HG02642 (cell line): ENCODE measurements at regions not wholly inside any gene's neighbourhood (a gene's known extent, or its start where the extent isn't known, plus 50 kb on each side); places are given as distances from the start of the nearest gene placed in this dataset.
A peak's percentile ranks its signal among the peaks of the same experiment; 100 is the strongest.

Experiments
- ATAC-seq: cut with Tn5 transposase; IDR thresholded peaks from one replicate; pipeline ENCODE4 v1.9.1; 2021; ENCODE audit warnings: mild to moderate bottlenecking; ENCODE audit not compliant: unreplicated experiment, poor library complexity

DNA sequence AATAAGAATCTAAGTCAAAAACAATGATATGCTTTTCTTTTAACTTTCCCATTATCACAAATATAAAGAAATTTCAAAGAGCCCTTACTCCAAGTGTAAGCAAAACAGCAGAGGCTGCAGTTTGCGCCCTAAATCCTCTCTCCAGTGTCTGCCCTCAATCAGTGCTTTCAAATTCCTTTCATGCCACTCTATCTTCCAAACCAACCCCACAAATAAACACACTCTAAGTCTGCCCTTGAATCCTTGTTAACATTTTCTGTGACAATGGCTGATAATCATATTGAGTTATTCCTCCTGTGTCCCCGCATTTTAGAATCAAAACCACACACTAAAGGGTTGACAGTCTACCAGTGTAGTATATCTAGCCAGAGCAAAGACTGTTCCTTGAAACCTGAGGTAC lies 317.9 kb upstream of the MARCKS start:
- ATAC-seq = no peak

- ATAC-seq = no peak
Observed at GRCh38 chr6:113539623-113540022, 317.5 kb upstream of the MARCKS start.

- no peak for ATAC-seq
Observed at GRCh38 chr6:113540466-113540865, 316.7 kb upstream of the MARCKS start.

GRCh38 chr6:113551168-113551567 lies 306.0 kb upstream of the MARCKS start:
- no peak for ATAC-seq

DNA sequence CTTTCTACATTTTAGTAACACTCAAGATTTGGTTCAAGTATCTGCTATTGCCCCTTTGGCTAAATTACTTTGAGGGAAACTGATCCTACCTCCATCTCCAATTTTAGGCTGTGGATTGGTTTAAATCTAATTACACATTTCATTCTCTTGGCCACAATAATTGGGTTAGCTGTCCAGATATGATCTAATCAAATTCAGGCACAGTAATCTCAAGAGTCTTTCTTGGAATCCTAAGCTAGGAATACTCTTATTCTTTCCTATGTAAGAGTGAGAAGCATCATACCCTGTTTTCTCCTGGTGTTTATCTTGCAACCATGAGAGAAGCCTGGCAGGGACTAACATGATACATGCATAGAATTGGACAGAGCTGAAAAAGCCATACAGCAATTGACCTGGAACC lies 300.4 kb upstream of the MARCKS start:
- no peak for ATAC-seq

DNA sequence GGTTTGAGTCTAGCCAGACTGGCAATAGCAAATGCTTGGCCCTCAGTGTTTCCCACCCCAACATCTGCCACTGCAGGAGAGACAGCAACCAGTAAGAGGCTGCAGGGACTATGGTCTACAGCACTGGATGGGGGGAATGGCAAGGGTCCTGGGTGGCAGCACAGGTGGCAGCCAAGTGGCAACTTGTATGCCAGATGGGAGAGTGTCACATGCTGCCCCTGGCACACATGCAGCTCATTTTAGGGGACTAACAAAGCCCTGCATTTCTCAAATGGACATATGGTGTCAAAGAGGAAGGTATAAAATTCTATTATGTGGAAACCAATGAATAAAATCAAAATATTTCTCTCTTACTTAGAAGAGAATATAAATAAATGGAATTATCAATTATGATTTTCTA lies 298.7 kb upstream of the MARCKS start:
- no peak for ATAC-seq

- ATAC-seq = no peak
Observed at GRCh38 chr6:113558966-113559365, 298.2 kb upstream of the MARCKS start.

GRCh38 chr6:113560376-113560775 lies 296.8 kb upstream of the MARCKS start:
- ATAC-seq = no peak

DNA sequence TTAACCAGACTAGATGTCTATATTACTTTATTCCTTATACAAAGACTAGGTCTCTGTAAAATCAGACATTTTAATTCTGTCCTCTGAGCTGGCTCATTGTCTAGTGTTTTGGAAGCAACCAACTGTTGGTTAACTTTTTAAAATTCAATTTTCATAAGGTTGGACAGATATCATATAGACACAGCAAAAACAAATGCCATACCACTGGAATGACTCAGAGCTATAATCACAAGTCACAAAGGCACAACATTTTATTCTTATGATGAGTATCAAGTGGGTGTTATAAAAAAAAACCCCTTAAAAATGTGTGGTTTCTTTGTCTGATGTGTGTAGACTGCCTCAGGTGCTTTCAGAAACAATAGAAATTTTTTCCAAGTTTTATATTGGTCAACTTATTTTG lies 296.2 kb upstream of the MARCKS start:
- no peak for ATAC-seq

DNA sequence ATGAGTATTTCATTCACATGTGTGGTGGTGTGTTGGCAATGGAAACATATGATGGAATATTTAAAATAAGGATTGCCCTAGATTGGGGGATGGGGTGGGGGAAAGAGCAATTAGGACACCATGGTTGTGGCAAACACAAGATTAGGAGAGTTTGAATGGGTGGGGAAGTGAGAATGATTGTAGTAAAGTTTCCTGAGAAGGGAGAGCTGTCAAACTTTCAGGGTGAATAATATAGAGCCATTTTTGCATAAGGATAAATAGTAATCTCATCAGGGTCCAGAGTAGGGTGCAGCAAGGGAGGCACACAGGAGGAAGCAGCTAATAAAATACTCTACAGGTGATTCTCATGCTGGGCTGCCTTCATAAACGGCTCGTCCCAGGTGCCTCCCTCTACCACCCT lies 294.9 kb upstream of the MARCKS start:
- no peak for ATAC-seq

DNA sequence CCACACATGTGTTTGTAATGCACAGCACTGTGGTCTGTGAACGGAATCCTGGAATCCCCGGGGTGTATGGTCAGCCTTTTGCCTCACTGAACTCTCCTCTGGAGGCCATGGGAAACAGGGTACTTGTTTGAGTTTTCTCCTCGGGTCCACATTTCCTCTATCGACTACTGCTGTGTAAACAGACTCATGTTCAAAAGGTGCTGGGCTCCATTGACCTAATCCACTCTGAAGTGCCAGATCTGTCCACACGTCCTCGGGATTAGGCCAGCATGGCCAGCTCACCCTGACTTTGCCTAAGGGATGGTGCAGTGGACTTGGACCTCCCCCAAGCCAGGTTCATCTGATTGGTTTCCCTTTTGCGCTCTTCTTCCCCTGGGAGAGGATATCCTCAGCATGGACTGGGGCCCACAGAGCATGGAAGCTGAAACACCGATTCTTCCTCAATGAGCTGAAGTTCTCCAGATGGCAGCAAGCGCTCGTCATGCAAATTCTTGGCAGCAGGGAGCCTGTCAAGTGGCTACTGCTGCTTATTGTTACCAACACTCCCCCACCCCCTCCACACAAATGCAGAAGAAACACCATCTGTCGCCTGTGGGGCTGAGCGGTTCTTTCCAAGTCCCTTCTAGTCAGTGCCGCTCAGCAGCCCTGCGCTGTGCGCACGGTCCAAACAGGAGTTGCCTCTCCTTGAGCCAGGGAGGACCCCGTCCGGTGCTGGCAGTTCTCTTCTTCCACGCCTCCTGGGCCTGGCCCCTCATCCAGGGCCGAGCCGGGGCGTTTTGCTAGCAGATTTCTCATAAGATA lies 292.6 kb upstream of the MARCKS start:
- peak; percentile 92 for ATAC-seq

GRCh38 chr6:113565306-113565705 lies 291.8 kb upstream of the MARCKS start:
- ATAC-seq = no peak

DNA sequence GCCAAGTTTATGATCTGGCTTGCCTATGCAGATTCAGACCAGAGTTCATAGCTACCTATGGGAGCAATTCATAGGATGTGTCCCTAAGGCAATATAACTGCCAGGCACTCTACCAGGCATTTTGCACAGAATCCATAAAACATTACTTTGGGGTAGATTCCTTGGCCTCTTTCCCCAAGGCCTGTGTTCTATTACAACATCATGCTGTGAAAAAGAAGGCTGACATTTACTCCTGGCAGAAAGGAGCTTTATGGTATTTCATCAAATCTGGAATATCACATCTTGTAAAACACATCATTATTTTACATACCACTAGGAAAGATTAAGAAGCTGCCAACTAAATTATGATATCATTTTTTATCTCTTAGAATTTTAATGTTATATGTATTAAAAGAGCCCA lies 287.0 kb upstream of the MARCKS start:
- no peak for ATAC-seq

GRCh38 chr6:113570641-113571040 lies 286.5 kb upstream of the MARCKS start:
- ATAC-seq = no peak

GRCh38 chr6:113574147-113574546 lies 283.0 kb upstream of the MARCKS start:
- no peak for ATAC-seq

DNA sequence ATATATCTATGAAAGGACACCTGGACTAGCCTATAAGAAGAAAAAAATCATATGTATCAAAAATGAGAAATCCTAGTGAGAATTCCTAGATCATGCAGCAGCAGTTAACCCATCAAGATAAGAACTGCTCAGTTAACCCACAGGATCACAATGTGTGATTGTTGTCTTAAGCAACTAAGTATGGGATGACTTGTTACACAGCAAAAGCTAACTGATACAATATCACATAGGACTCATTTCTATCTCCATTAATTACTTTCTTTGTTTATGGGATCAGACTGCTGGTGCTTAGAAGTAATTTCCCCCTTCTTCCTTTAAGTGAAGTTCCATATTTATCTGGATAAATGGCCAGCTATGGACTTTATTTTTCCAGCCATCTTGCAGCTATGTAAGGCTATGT lies 280.8 kb upstream of the MARCKS start:
- ATAC-seq = no peak

GRCh38 chr6:113578691-113579090 lies 278.5 kb upstream of the MARCKS start:
- no peak for ATAC-seq

DNA sequence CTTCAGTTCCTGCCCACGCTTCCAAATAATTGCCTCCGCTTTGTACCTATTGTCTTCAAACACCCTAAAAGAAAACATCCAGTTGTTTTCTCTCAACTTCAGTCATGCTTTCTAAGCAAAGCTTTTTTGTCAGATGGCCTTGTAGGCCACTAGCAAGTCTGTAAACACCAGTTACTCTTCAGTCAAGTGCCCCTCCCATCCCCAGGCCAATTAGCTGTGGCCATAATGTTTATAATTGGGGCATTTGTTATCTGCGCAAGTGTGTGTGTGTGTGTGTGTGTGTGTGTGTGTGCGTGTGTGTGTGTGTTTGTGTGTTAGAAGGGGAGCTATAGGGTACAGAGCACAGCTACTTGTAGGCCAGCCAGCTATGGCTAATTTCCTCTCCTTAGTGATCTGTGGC lies 272.4 kb upstream of the MARCKS start:
- ATAC-seq = no peak

- no peak for ATAC-seq
Observed at GRCh38 chr6:113585246-113585645, 271.9 kb upstream of the MARCKS start.

DNA sequence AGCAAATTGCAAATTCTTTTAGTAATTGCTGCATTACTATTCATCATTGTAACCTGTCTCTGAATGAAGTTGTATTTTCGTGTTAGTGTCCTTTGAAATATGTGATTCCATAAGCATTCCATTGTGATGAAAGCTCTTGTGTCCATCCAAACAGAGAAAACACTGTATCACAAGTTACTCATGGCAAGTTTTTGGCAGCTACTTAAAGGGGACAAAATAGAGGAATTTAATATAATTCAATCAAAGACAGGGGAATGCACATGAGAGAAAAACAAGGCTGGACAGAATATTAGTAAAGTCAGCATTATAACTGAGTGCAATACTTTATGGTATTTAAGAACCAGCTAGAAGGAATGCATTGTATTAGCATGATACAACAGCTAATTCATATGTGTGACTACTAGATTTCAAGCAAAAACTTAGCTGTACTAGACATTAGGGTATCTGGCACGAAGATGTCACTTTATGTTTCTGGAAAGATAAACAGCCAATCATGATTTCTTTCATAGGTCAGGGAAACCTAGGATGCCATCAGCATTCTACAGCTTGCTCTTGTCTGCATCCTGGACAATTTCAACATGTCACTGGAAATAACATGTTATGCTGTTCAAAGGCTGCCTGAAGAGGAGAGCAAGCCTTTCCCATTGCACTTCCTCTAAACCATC lies 270.6 kb upstream of the MARCKS start:
- ATAC-seq = no peak

GRCh38 chr6:113587078-113587699 lies 270.0 kb upstream of the MARCKS start:
- ATAC-seq = no peak

DNA sequence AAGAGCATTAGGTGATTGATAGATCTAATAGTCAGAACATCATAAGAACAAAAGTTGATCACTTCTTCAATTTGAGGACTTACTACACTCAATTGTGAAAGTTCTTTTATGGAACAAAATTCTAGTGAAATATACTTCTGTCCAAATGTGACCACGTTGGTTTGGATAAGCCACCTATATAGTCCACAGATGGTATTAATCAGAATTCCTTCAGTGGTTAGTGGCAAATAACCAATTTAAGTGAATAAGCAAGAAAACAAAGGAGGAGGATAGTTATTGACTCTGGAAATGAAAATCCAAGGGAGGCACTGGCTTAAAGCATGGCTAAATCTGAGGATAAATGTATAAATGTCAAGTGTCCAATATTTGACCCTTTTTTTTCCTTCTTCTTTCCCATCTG lies 268.5 kb upstream of the MARCKS start:
- no peak for ATAC-seq
